ENCODE measurements at regions not wholly inside any gene's neighbourhood (a gene's known extent, or its start where the extent isn't known, plus 50 kb on each side); places are given as distances from the start of the nearest gene placed in this dataset.

- ATAC-seq (ENCODE audit: low read depth): no peak
- TF ChIP-seq CTCF (IDR thresholded peaks at IDR 0.05; ENCODE audit: poor library complexity, severe bottlenecking): no peak
These were observed 853.5 kb downstream of the METTL15 start for GRCh38 chr11:28961726-28962125.

GRCh38 chr11:28956446-28956845 is 848.3 kb downstream of the METTL15 start:
- Histone ChIP-seq H3K27me3 (ENCODE audit: insufficient read depth, poor library complexity, severe bottlenecking) (no peaks in the 10 kb centered on the region), H3K4me1 (ENCODE audit: insufficient read depth, poor library complexity, severe bottlenecking) (no peaks in the 10 kb centered on the region), H3K9me3 (ENCODE audit: severe bottlenecking) (no peaks in the 10 kb centered on the region), H3K4me3 (ENCODE audit: severe bottlenecking) (no peak overlapping the region), H3K27ac (ENCODE audit: poor library complexity, severe bottlenecking) (no peak overlapping the region), H3K36me3 (ENCODE audit: low read depth) (no peaks in the 10 kb centered on the region)
- DNase-seq (ENCODE audit: low spot score) (no peak), ATAC-seq (ENCODE audit: low read depth) (no peak)
- TF ChIP-seq CTCF (IDR thresholded peaks at IDR 0.05; ENCODE audit: poor library complexity, severe bottlenecking): no peak

More at GRCh38 chr11:28961726-28962125, 853.5 kb downstream of the METTL15 start:
- Histone ChIP-seq H3K4me3 (ENCODE audit: severe bottlenecking) (no peak overlapping the region), H3K27me3 (ENCODE audit: insufficient read depth, poor library complexity, severe bottlenecking) (no peaks in the 10 kb centered on the region), H3K36me3 (ENCODE audit: low read depth) (no peaks in the 10 kb centered on the region), H3K9me3 (ENCODE audit: severe bottlenecking) (no peaks in the 10 kb centered on the region), H3K4me1 (ENCODE audit: insufficient read depth, poor library complexity, severe bottlenecking) (peaks cover 28% of the 10 kb centered on the region), H3K27ac (ENCODE audit: poor library complexity, severe bottlenecking) (peak overlapping the region; percentile 84)
- no peak for DNase-seq (ENCODE audit: low spot score)

GRCh38 chr11:28951191-28951590 is 843.0 kb downstream of the METTL15 start:
- no peaks in the 10 kb centered on the region for H3K36me3 ChIP-seq (ENCODE audit: low read depth)
- no peaks in the 10 kb centered on the region for H3K4me1 ChIP-seq (ENCODE audit: insufficient read depth, poor library complexity, severe bottlenecking)
- DNase-seq (ENCODE audit: low spot score): no peak
- TF ChIP-seq CTCF (IDR thresholded peaks at IDR 0.05; ENCODE audit: poor library complexity, severe bottlenecking): no peak
- no peaks in the 10 kb centered on the region for H3K9me3 ChIP-seq (ENCODE audit: severe bottlenecking)
- H3K4me3 ChIP-seq (ENCODE audit: severe bottlenecking): no peak overlapping the region
- no peak for ATAC-seq (ENCODE audit: low read depth)
- no peak overlapping the region for H3K27ac ChIP-seq (ENCODE audit: poor library complexity, severe bottlenecking)
- no peaks in the 10 kb centered on the region for H3K27me3 ChIP-seq (ENCODE audit: insufficient read depth, poor library complexity, severe bottlenecking)

GRCh38 chr11:28939381-28939780 is 831.2 kb downstream of the METTL15 start:
- no peak overlapping the region for H3K27ac ChIP-seq (ENCODE audit: poor library complexity, severe bottlenecking)
- DNase-seq (ENCODE audit: low spot score) (no peak), ATAC-seq (ENCODE audit: low read depth) (no peak)

More at GRCh38 chr11:28939381-28939780, 831.2 kb downstream of the METTL15 start:
- TF ChIP-seq CTCF (IDR thresholded peaks at IDR 0.05; ENCODE audit: poor library complexity, severe bottlenecking): no peak
- Histone ChIP-seq H3K36me3 (ENCODE audit: low read depth) (no peaks in the 10 kb centered on the region), H3K27me3 (ENCODE audit: insufficient read depth, poor library complexity, severe bottlenecking) (no peaks in the 10 kb centered on the region), H3K9me3 (ENCODE audit: severe bottlenecking) (no peaks in the 10 kb centered on the region), H3K4me3 (ENCODE audit: severe bottlenecking) (no peak overlapping the region), H3K4me1 (ENCODE audit: insufficient read depth, poor library complexity, severe bottlenecking) (peaks cover 3% of the 10 kb centered on the region)

All from RWPE2 (cell line).